HL-60 (cell line): ENCODE measurements at regions not wholly inside any gene's neighbourhood (a gene's known extent, or its start where the extent isn't known, plus 50 kb on each side); places are given as distances from the start of the nearest gene placed in this dataset.

ENCODE experiments used
- DNase-seq, 2 experiments: peaks; one replicate each; pipeline ENCODE4 v3.0.0-alpha.2; 2010 to 2020; ENCODE audit warnings: low read depth in 1 of 2, low spot score in 1 of 2
- H3K27ac ChIP-seq: fragments of 250-450 bp; sonication (Bioruptor Pico); replicated peaks from 2 replicates; pipeline ENCODE4 v1.5.1; 2020; ENCODE audit warnings: mild to moderate bottlenecking, moderate library complexity
- H3K27me3 ChIP-seq: fragments of 250-450 bp; sonication (Bioruptor Pico); 2 replicates; pipeline ENCODE4 v1.5.1; 2021; ENCODE audit warnings: mild to moderate bottlenecking, moderate library complexity; ENCODE audit not compliant: insufficient read depth, poor library complexity, severe bottlenecking
- H3K4me3 ChIP-seq: replicated peaks from 2 replicates; pipeline ENCODE4 v1.5.1; 2011; ENCODE audit warnings: mild to moderate bottlenecking, control low read depth, low read length; ENCODE audit not compliant: insufficient read depth
- GABPA ChIP-seq: IDR thresholded peaks from 2 replicates; pipeline ENCODE4 v1.6.1; 2012; ENCODE audit warnings: low read depth
- POLR2AphosphoS5 ChIP-seq: IDR thresholded peaks from 2 replicates; pipeline ENCODE4 v1.6.1; 2012; ENCODE audit warnings: low read depth
- SPI1 ChIP-seq: IDR thresholded peaks from 2 replicates; pipeline ENCODE4 v1.6.1; 2012; ENCODE audit warnings: low read depth, mild to moderate bottlenecking, borderline replicate concordance
- TF ChIP-seq, protein P1 (sequence below): IDR thresholded peaks from one replicate; pipeline ENCODE4 v1.5.1; 2011; ENCODE audit warnings: low read length, control low read depth, inconsistent platforms; ENCODE audit not compliant: insufficient read depth
- TF ChIP-seq, protein P2 (sequence below): IDR thresholded peaks from 2 replicates; pipeline ENCODE4 v1.6.1; 2012; ENCODE audit warnings: low read depth; ENCODE audit not compliant: insufficient replicate concordance

DNA sequence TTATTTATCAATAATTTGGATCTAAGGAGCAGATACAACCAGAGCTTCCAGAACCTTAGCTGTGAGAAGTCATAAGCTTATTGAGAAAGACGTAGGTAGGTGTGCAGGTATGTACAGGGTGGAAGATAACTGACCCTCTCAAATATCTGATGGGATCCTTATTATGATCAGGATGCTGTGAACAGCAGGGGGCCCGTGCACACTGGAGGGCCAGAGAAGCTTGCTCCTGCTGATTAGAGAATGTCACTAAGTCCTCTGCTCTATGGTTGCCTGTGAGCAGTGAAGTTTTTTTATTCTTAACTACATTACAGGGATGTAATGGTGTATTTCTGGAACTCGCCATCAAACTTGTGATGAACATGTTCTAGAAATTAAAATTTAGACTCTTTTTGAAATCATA lies 108.9 kb upstream of the POU5F2 start:
- Histone ChIP-seq H3K27me3 (no peaks in the 10 kb centered on the region), H3K4me3 (no peak overlapping the region), H3K27ac (no peak overlapping the region)
- no peak for TF ChIP-seq POLR2AphosphoS5
- TF ChIP-seq, protein P1, sequence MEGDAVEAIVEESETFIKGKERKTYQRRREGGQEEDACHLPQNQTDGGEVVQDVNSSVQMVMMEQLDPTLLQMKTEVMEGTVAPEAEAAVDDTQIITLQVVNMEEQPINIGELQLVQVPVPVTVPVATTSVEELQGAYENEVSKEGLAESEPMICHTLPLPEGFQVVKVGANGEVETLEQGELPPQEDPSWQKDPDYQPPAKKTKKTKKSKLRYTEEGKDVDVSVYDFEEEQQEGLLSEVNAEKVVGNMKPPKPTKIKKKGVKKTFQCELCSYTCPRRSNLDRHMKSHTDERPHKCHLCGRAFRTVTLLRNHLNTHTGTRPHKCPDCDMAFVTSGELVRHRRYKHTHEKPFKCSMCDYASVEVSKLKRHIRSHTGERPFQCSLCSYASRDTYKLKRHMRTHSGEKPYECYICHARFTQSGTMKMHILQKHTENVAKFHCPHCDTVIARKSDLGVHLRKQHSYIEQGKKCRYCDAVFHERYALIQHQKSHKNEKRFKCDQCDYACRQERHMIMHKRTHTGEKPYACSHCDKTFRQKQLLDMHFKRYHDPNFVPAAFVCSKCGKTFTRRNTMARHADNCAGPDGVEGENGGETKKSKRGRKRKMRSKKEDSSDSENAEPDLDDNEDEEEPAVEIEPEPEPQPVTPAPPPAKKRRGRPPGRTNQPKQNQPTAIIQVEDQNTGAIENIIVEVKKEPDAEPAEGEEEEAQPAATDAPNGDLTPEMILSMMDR, result no peak
- DNase-seq, result no peak

DNA sequence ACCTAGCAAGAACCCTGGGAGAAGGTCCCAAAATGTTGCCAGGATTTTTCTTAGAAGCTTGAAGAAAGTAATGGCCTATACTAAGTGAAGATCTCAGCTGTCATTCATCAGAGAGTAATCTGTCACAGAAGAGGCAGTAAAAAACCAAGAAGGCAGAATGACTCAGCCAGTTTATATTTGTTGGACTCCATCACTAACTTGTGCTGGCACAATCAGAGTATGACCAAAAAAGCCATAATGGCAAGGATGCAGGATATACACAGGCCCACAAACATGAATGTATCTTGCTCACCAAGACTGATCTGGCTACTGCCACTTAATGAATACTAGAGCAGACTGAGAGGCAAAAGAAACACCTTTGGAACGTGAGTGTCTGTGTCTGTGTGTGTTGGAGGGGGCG lies 104.0 kb upstream of the POU5F2 start:
- H3K27ac ChIP-seq, result no peak overlapping the region
- TF ChIP-seq POLR2AphosphoS5, result no peak
- TF ChIP-seq GABPA, result no peak
- TF ChIP-seq, protein P2, sequence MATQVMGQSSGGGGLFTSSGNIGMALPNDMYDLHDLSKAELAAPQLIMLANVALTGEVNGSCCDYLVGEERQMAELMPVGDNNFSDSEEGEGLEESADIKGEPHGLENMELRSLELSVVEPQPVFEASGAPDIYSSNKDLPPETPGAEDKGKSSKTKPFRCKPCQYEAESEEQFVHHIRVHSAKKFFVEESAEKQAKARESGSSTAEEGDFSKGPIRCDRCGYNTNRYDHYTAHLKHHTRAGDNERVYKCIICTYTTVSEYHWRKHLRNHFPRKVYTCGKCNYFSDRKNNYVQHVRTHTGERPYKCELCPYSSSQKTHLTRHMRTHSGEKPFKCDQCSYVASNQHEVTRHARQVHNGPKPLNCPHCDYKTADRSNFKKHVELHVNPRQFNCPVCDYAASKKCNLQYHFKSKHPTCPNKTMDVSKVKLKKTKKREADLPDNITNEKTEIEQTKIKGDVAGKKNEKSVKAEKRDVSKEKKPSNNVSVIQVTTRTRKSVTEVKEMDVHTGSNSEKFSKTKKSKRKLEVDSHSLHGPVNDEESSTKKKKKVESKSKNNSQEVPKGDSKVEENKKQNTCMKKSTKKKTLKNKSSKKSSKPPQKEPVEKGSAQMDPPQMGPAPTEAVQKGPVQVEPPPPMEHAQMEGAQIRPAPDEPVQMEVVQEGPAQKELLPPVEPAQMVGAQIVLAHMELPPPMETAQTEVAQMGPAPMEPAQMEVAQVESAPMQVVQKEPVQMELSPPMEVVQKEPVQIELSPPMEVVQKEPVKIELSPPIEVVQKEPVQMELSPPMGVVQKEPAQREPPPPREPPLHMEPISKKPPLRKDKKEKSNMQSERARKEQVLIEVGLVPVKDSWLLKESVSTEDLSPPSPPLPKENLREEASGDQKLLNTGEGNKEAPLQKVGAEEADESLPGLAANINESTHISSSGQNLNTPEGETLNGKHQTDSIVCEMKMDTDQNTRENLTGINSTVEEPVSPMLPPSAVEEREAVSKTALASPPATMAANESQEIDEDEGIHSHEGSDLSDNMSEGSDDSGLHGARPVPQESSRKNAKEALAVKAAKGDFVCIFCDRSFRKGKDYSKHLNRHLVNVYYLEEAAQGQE, result no peak
- TF ChIP-seq SPI1, result no peak
- TF ChIP-seq, protein P1, result no peak
- no peak overlapping the region for H3K4me3 ChIP-seq
- DNase-seq, result no peak
- H3K27me3 ChIP-seq, result no peaks in the 10 kb centered on the region

DNA sequence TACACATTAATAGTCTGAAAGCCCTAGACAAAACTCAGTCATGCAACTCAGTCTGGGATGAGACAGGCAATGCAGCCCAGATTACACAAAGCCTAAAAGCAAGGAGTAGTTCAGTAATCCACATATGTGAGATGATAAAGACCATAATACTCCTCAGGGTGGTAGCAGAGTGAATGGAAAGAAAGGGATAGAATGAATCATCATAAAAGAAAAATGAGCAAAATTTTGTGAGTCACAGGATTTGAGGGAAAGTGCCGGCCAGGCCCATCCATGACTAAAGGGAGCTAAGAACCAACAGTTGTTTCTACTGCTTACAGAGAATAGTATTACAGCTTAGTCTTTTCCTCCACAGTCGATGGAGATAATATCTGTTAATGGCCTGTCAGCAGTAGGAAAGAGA lies 90.0 kb upstream of the POU5F2 start:
- Histone ChIP-seq H3K27ac (no peak overlapping the region), H3K27me3 (no peaks in the 10 kb centered on the region), H3K4me3 (no peak overlapping the region)
- no peak for DNase-seq
- TF ChIP-seq, protein P1, result no peak
- TF ChIP-seq SPI1, result no peak
- TF ChIP-seq, protein P2, result no peak
- TF ChIP-seq POLR2AphosphoS5, result no peak
- TF ChIP-seq GABPA, result no peak

DNA sequence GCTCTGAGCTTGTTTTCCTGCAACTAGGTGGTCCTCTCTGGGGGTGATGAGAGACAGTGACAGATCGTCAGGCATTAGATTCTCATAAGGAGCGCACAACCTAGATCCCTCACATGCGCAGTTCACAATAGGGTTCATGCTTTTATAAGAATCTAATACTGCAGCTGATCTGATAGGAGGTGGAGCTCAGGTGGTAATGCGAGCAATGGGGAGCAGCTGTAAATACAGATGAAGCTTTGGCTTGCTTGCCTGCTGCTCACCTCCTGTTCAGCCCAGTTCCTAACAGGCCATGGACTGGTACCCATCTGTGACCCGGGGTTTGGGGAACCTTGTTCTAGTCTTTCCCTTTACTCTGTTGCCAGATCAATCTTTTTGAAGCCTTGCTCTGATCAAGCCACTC lies 89.5 kb upstream of the POU5F2 start:
- Histone ChIP-seq H3K27me3 (no peaks in the 10 kb centered on the region), H3K27ac (no peak overlapping the region), H3K4me3 (no peak overlapping the region)
- no peak for DNase-seq
- no peak for TF ChIP-seq GABPA
- TF ChIP-seq, protein P2, result no peak
- no peak for TF ChIP-seq SPI1
- TF ChIP-seq, protein P1, result no peak
- no peak for TF ChIP-seq POLR2AphosphoS5
